Muscle of leg (tissue), 3 donors: ENCODE measurements at regions not wholly inside any gene's neighbourhood (a gene's known extent, or its start where the extent isn't known, plus 50 kb on each side); places are given as distances from the start of the nearest gene placed in this dataset.
"Not testable (repeated sequence)": the region's sequence is repeated elsewhere in the genome, so short reads cannot be mapped to it uniquely, and the experiment has no call there.

Experiments
- DNase-seq: peaks from one replicate; pipeline ENCODE4 v3.0.0; 2013
- H3K27ac ChIP-seq: one replicate; pipeline ENCODE4 v1.5.1; 2013; ENCODE audit warnings: mild to moderate bottlenecking, low read length, control low read depth
- H3K27me3 ChIP-seq: one replicate; pipeline ENCODE4 v1.6.1; 2013; ENCODE audit warnings: low read length; ENCODE audit not compliant: control insufficient read depth, insufficient read depth
- H3K36me3 ChIP-seq: one replicate; pipeline ENCODE4 v1.6.1; 2013; ENCODE audit warnings: low read length; ENCODE audit not compliant: control insufficient read depth, insufficient read depth
- H3K4me1 ChIP-seq: one replicate; pipeline ENCODE4 v1.6.1; 2013; ENCODE audit warnings: low read length; ENCODE audit not compliant: control insufficient read depth, insufficient read depth
- H3K4me3 ChIP-seq: one replicate; pipeline ENCODE4 v1.5.1; 2013; ENCODE audit warnings: low read length, control low read depth
- H3K9me3 ChIP-seq: replicated peaks from 2 replicates; pipeline ENCODE4 v1.6.1; 2013; ENCODE audit warnings: low read depth, low read length; ENCODE audit not compliant: control insufficient read depth
- WGBS: methylation state at CpG from one replicate; pipeline ENCODE4 v1.1.5; 2013; ENCODE audit warnings: missing lambda C conversion rate; ENCODE audit not compliant: insufficient coverage; 5-methylcytosine and 5-hydroxymethylcytosine counted together

- no peaks in the 10 kb centered on the region for H3K36me3 ChIP-seq
- WGBS, result no CpG with 5 or more reads among the region's 3 CpGs
- H3K4me3 ChIP-seq, result no peak overlapping the region
- no peaks in the 10 kb centered on the region for H3K27me3 ChIP-seq
- DNase-seq, result no peak
- no peaks in the 10 kb centered on the region for H3K4me1 ChIP-seq
- no peaks in the 10 kb centered on the region for H3K9me3 ChIP-seq
- no peak overlapping the region for H3K27ac ChIP-seq
Measured at GRCh38 chr9:74044844-74045243, 452.3 kb upstream of the RORB start.

DNA sequence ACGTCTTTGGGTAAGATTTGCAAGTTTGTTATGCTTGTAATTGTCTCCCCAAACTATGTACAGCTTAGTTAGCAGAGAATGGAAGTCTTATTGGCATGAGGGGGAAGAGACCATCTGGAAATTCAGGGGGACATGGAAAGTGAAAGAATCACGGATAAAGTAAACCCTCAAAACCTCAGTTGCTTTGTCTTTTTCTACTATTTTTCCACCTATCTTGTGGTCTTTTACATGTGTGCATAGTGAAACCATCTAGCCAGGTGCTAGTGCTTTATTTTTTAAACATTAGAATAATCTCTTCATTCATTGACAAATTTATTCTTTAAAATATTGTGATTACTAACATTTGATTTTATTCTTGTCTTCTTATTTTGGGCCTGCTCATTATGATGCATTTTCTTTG, 441.1 kb upstream of the RORB start:
- Histone ChIP-seq H3K36me3 (no peaks in the 10 kb centered on the region), H3K27ac (no peak overlapping the region), H3K4me3 (no peak overlapping the region), H3K27me3 (no peaks in the 10 kb centered on the region), H3K4me1 (no peaks in the 10 kb centered on the region), H3K9me3 (no peaks in the 10 kb centered on the region)
- WGBS, result no CpG with 5 or more reads among the region's 2 CpGs
- DNase-seq, result no peak

GRCh38 chr9:74057051-74057450, 440.1 kb upstream of the RORB start:
- not testable (repeated sequence) for H3K36me3 ChIP-seq, H3K9me3 ChIP-seq, H3K27me3 ChIP-seq, H3K4me1 ChIP-seq, H3K4me3 ChIP-seq, H3K27ac ChIP-seq, DNase-seq

- no CpG with 5 or more reads among the region's 2 CpGs for WGBS
- Histone ChIP-seq H3K4me1 (no peaks in the 10 kb centered on the region), H3K9me3 (no peaks in the 10 kb centered on the region), H3K27me3 (no peaks in the 10 kb centered on the region), H3K27ac (no peak overlapping the region), H3K36me3 (no peaks in the 10 kb centered on the region), H3K4me3 (no peak overlapping the region)
- DNase-seq, result no peak
Measured at GRCh38 chr9:74064702-74065101, 432.4 kb upstream of the RORB start.

DNA sequence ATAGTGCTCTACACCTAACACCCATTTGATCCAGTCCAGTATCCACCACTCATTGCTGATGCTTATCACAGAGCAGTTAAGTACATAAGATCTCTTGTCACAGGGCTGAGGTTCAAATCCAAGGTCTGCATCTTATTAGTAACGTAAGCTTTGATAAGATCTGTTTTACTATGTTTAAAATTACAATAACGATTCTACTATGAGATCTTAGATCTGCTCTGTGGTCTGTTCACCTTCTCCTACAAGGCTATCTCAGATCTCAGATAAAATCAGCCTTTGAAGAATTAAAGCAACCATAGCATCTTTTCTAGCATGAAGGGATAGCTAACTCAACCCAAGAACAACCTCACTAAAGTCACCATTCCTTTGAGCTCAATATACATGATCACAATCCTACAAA, 431.0 kb upstream of the RORB start:
- Histone ChIP-seq H3K27me3 (no peaks in the 10 kb centered on the region), H3K9me3 (no peaks in the 10 kb centered on the region), H3K4me1 (no peaks in the 10 kb centered on the region), H3K4me3 (no peak overlapping the region), H3K27ac (no peak overlapping the region), H3K36me3 (no peaks in the 10 kb centered on the region)
- DNase-seq, result no peak
- WGBS, result no CpG with 5 or more reads among the region's 2 CpGs

DNA sequence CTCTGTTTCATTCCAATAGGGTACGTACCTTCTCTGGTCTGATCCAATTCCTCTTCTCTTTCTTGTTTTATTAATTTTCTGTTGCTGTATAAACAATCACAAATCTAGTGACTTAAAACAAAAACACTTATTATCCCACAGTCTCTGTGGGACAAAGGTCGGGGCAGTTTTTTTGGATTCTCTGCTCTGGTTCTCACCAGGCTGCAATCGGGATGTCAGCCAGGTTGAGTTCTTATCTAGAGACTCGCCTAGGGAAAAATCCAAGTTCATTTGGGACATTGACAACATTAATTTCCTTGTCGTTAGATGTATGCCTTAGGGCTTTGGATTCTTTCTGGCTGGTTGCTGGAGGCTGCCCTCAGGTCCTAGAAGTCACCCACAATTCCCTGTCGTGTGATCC, 430.5 kb upstream of the RORB start:
- 81% methylated on average over 2 of the region's 6 CpGs for WGBS
- Histone ChIP-seq H3K9me3 (no peaks in the 10 kb centered on the region), H3K27ac (no peak overlapping the region), H3K36me3 (no peaks in the 10 kb centered on the region), H3K4me1 (no peaks in the 10 kb centered on the region), H3K27me3 (no peaks in the 10 kb centered on the region), H3K4me3 (no peak overlapping the region)
- no peak for DNase-seq

DNA sequence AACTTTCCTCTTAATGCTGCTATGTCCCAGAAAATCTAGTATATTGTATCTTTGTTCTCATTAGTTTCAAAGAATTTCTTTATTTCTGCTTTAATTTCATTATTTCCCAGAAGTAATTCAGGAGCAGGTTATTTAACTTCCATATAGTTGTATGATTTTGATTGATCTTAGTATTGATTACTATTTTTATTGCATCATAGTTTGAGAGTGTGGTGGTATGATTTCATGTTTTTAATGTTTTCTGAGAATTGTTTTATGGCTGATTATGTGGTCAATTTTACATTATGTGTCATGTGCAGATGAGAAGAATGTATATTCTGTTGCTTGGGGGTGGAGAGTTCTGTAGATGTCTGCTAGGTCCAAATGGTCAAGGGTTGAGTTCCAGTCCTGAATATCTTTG, 425.6 kb upstream of the RORB start:
- DNase-seq, result no peak
- Histone ChIP-seq H3K27me3 (no peaks in the 10 kb centered on the region), H3K9me3 (no peaks in the 10 kb centered on the region), H3K36me3 (no peaks in the 10 kb centered on the region), H3K27ac (no peak overlapping the region), H3K4me3 (no peak overlapping the region), H3K4me1 (no peaks in the 10 kb centered on the region)

DNA sequence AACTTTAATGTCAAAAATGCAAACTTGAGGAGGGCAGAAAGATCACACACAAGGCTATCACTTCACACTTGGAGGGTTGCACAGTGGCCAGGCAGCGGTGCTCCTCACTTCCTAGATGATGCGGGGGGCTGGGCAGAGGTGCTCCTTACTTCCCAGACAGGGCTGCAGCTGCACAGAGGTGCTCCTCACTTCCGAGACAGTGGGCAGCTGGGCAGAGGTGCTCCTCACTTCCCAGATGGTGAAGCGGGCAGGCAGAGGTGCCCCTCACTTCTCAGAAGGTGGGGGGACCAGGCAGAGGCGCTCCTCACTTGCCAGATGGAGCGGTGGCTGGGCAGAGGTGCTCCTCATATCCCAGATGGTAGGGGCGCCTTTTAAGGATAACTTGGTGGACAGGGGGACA, 423.2 kb upstream of the RORB start:
- WGBS, result 82% methylated on average over 5 of the region's 7 CpGs
- Histone ChIP-seq H3K4me3 (no peak overlapping the region), H3K36me3 (no peaks in the 10 kb centered on the region), H3K9me3 (peaks cover 11% of the 10 kb centered on the region), H3K27ac (no peak overlapping the region), H3K27me3 (no peaks in the 10 kb centered on the region), H3K4me1 (no peaks in the 10 kb centered on the region)
- no peak for DNase-seq

- Histone ChIP-seq H3K27me3 (no peaks in the 10 kb centered on the region), H3K4me3 (no peak overlapping the region), H3K27ac (no peak overlapping the region), H3K36me3 (no peaks in the 10 kb centered on the region), H3K4me1 (no peaks in the 10 kb centered on the region), H3K9me3 (peaks cover 11% of the 10 kb centered on the region)
- no peak for DNase-seq
Measured at GRCh38 chr9:74078647-74079046, 418.5 kb upstream of the RORB start.

DNA sequence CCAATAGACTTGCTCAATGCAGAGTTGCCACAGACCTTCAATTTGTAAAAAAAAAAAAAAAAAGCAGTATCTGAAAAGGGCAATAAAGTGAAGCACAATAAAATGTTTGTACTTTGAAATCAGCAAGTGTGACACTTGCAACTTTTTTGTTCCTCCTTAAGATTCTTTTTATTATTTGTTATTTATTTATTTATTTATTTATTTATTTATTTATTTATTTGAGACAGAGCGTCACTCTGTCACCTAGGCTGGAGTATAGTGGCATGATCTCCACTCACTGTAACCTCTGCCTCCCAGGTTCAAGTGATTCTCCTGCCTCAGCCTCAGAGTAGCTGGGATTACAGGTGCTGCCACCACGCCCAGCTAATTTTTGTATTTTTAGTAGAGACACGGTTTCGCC, 416.5 kb upstream of the RORB start:
- 83% methylated on average over 3 of the region's 4 CpGs for WGBS
- H3K27ac ChIP-seq, result not testable (repeated sequence)

DNA sequence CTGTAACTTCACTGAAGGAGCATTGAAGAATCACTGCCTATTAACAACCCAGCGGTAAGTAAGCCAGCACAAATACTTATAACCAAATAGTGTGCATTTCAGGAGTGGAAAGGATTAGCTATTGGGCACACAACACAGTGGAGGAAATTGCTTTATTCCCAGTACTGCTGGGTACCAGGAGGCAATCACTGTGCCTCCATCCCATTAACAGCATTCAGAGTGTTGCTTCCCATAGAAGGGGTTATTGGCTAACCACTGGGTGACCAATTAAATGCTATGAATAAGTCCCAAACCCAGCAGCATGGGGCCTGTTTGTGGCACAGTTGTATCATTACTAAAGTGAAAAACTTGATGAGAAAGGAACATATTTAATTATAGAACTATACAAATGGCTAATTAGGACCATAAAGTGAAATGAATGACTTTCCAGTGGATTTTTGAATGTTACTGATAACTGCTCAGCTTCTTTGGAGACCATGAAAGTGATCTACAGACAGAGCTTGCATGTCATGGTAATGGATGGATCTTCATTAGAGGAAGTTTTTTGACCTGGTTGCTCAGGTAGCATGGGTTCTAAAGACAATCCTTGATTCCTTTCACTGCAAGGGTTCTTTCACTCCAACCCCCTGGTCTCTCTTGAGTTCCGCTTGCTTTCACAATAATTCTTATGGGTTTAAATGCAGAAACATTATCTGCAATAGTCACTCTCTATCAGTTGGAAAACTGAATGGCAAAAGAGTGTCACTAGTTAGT, 413.3 kb upstream of the RORB start:
- H3K27me3 ChIP-seq, result no peaks in the 10 kb centered on the region
- H3K4me1 ChIP-seq, result no peaks in the 10 kb centered on the region
- no CpG with 5 or more reads among the region's 2 CpGs for WGBS
- no peak overlapping the region for H3K4me3 ChIP-seq
- no peak for DNase-seq
- H3K36me3 ChIP-seq, result no peaks in the 10 kb centered on the region
- no peak overlapping the region for H3K27ac ChIP-seq
- no peaks in the 10 kb centered on the region for H3K9me3 ChIP-seq

More for the DNA sequence above, 416.5 kb upstream of the RORB start:
- DNase-seq, H3K36me3 ChIP-seq, H3K4me3 ChIP-seq, H3K27me3 ChIP-seq, H3K4me1 ChIP-seq: not testable (repeated sequence)
- peaks cover 11% of the 10 kb centered on the region for H3K9me3 ChIP-seq
